Epidermal melanocyte (primary cell): ENCODE measurements at regions not wholly inside any gene's neighbourhood (a gene's known extent, or its start where the extent isn't known, plus 50 kb on each side); places are given as distances from the start of the nearest gene placed in this dataset.

ENCODE experiments used
- DNase-seq: peaks from one replicate; pipeline ENCODE4 v3.0.0; 2011; ENCODE audit warnings: low spot score; ENCODE audit not compliant: insufficient read length

- DNase-seq = no peak
Measured at GRCh38 chr1:216824511-216824910, 101.3 kb upstream of the ESRRG start.

- no peak for DNase-seq
Measured at GRCh38 chr1:216823731-216824130, 100.5 kb upstream of the ESRRG start.

DNA sequence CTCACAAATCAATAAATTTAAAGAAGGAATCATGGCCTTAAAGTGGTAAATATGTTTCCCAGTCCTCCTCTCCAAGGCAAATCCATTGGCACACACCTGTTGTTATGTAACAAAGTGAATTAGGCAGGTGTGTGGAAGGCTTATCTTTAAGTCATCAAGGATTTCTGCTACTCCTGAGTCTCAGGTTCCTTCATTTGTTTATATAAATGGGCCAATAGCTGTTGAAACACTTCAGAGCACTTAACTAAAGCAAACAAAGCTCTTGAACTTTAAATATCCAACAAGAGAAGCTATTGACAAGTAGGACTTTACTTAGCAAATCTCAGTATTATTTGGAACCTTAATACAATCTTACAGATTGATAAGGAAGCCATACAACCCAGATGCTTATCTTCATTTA, 99.3 kb upstream of the ESRRG start:
- DNase-seq = no peak

DNA sequence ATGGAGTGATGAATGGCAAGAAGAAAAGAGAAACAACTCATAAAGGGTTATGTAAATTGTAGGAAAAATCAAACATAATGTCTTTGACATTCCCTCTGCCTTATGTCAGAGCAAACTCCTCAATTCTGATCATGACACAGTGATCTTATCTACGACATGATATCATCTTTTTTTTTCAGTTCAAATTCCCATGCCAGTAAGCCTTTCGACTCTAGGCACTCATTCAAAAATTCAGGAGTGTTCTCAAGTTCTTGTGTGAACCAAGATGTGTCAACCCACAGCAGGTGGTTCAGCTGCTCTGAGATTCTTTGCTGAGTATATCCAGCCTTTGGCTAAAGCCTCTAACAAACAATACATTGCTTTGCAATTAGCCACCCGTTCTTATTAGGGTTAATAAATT, 97.1 kb upstream of the ESRRG start:
- DNase-seq = no peak

- DNase-seq = no peak
Measured at GRCh38 chr1:216818284-216818683, 95.1 kb upstream of the ESRRG start.

DNA sequence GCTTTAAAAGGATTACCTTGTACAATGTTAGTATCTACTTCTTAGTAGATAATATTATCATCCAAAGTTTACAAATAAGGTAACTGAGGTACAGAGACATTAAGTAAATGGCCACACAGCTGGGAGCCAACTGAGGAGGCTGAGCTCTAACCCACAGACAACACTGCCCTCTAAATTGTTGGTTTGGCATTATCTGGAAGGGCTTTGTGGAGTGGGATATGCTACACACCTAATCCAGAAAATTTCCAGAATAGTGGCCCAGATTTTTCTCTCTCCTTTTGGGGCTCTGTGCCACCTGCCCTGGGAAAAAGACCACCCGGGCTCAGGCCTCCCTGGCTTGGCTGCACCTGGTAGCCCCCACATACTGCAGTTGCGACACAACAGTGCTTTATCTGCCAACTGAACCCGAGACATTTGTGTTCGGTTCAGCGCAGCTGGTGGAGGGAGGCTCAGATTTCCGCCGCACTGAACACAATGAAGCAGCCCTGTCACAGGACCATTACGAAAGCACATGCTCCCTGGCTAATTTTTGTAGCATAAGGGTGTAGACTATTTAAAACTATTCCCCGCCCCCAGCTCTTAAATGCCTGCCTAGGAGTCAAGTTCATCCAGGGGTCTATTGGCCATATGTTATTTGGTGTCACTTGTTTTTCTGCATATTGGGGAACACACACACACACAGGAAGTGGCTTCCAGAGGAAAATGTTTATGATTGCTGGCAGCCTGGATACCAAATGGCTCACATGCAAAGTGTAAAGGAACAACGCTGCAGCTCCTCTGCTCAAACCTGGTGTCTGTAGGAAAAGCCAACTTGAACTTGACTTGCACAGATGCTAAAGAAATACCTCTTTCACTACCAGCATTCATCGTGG, 92.3 kb upstream of the ESRRG start:
- DNase-seq = no peak

DNA sequence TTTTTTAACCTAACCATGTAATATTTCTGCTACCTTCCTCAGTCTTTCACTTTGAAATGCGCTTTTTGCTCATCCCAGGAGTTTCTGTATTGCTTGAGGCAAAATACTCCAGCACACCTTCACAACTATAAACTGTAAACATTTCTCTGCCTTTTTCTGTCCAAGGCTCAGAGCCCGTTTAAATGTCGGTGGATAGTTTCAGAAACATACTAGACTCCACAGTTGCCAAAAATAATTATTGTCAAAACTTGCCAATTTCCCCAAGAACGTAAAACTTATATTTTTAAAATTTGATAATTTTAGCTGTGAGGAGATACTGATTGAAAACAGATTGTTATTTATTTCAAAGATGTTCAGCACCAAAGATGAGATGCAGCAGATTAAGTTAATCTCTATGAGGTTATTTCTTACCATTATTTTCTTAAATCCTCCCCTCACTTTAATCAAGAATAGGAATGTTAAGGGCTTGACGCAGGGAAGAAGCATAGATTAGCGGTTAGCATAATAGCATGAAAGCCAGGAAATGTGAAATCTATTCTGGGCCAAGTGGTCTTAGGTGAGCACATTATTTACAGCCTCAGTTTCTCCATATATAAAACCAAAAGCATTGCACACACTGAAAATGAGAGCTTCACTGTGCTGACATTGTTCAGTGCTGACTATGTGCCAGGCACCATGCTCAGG, 91.5 kb upstream of the ESRRG start:
- no peak for DNase-seq

- DNase-seq = no peak
Measured at GRCh38 chr1:216812966-216813365, 89.7 kb upstream of the ESRRG start.

GRCh38 chr1:216809649-216810048, 86.4 kb upstream of the ESRRG start:
- no peak for DNase-seq

DNA sequence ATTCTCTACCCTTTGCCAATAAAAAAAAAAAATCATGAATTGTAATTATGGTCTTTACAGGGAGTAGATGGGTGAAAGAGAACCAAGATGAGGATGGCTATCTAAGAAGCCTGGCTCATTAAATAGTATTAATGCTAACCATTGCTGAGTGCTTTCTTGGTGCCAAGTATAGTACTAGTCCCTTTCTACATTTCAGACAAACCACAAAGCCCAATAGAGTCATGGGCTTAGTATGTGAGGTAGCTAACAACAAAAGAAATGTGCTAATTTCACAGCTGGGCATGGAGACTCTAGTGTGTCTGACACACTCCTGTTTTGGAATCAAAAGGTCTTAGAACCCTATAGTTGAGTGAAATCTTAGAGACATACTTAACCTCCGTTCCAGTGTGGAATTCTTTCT, 84.5 kb upstream of the ESRRG start:
- DNase-seq = no peak

- no peak for DNase-seq
Measured at GRCh38 chr1:216805953-216806352, 82.7 kb upstream of the ESRRG start.

- no peak for DNase-seq
Measured at GRCh38 chr1:216805233-216805632, 82.0 kb upstream of the ESRRG start.

- DNase-seq = no peak
Measured at GRCh38 chr1:216804111-216804510, 80.9 kb upstream of the ESRRG start.

DNA sequence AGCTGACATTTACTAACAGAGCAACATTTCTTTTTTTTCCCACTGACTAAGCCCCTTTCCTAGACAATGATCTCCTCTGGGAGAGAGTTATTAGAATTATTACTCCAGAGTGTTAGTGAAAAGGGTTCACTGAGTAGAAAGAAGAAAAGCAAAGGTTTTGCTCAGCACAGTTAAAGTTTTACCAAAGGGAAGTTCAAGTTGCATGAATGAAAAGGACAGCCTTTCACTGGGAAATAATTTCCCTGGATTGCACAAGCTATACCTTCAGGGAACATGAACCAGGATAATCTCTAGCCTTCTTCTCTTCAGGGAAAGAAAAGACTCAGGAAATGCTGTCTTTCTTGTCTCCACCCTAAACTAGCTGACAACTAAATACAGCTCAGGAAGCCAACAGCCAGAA, 71.4 kb upstream of the ESRRG start:
- no peak for DNase-seq

DNA sequence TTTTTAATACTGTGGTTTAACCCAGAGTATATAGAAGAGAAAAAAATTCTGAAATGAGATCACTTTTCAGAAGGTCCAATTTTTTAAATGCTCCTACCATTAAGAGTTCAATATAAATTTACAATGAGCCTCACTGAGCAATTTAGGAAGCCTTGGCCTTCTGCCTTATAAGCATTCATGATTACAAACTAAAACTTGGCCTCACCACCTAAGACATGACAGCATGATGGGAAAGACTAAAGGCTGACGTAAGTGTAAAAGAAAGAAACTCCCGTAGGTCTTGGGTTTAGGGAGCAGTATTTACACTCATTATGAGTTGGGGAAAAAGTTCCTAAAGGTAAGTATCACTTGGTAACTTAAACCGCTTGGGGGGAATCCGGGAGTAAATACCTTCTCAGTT, 70.7 kb upstream of the ESRRG start:
- DNase-seq = no peak

DNA sequence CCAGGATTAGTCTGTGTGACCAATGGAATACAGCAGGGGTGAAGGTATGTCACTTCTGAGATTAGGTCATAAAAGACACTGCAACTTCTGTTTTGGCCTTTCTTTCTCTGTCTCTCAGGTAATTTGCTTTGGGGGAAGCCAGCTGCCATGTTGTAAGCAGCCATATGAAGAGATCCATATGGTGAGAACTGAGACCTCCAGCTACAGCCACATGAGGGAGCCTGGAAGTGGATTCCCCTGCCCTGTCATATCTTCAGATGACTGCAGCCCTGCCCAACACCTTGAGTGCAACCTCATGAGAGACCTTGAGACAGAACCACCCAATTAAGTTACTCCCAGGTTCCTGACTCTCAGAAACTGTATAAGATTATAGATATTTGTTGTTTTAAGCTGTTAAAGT, 70.1 kb upstream of the ESRRG start:
- no peak for DNase-seq

GRCh38 chr1:216788671-216789070, 65.4 kb upstream of the ESRRG start:
- no peak for DNase-seq

- DNase-seq = no peak
Measured at GRCh38 chr1:216785737-216786136, 62.5 kb upstream of the ESRRG start.

GRCh38 chr1:216785221-216785620, 62.0 kb upstream of the ESRRG start:
- no peak for DNase-seq

DNA sequence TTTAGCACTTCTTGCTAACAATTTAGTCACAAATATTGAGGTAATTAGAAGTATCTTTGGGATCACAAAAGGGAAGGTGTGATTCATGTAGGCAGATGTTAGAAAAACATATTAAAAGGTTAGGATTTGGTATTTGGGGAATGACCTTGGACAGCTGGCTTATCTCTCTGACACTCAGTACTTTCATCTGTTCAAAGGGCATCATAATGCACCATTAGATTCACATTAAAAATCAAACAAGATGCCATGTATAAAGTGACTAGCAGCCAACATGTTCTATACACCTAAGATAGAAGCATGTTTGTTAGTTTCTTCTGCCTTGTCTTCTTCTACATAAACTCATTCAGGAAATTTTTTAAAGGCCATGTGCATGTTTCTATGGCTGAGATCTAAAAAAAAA, 56.5 kb upstream of the ESRRG start:
- no peak for DNase-seq

DNA sequence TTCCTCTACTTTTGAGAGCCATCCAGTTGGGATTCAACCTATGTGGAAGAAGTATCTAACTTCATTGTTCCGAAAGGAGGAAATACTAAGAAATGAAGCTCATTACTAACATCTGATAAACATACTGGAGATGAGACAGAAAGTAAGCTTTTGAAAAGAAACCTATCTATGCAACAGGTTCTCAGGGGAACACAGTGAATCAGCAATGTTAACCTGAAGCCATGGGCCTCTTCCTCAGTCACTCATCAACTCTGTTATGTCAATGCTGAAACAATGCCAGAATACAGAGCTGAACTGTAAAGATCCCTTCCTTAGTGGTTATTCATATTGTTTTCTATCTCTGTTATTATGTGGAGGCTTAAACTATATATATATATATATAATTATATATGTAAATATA, 55.5 kb upstream of the ESRRG start:
- DNase-seq = no peak

- DNase-seq = no peak
Measured at GRCh38 chr1:216777148-216777547, 53.9 kb upstream of the ESRRG start.
